ENCODE measurements at regions not wholly inside any gene's neighbourhood (a gene's known extent, or its start where the extent isn't known, plus 50 kb on each side); places are given as distances from the start of the nearest gene placed in this dataset.

- TF ChIP-seq POLR2A (IDR thresholded peaks at IDR 0.05; ENCODE audit: low read depth, low read length): no peak
- no peak for TF ChIP-seq POLR2AphosphoS5 (IDR thresholded peaks at IDR 0.05; ENCODE audit: low read depth, low read length)
- TF ChIP-seq TAF1 (IDR thresholded peaks at IDR 0.05; ENCODE audit: low read depth, low read length): no peak
- TF ChIP-seq SPI1 (IDR thresholded peaks at IDR 0.05; ENCODE audit: low read depth, low read length): no peak
- no peak for TF ChIP-seq POU2F2 (IDR thresholded peaks at IDR 0.05; ENCODE audit: low read depth, low read length)
These were observed 799.3 kb upstream of the CXADR start for GRCh38 chr21:16713331-16714117.
